ENCODE measurements at regions not wholly inside any gene's neighbourhood (a gene's known extent, or its start where the extent isn't known, plus 50 kb on each side); places are given as distances from the start of the nearest gene placed in this dataset.

DNA sequence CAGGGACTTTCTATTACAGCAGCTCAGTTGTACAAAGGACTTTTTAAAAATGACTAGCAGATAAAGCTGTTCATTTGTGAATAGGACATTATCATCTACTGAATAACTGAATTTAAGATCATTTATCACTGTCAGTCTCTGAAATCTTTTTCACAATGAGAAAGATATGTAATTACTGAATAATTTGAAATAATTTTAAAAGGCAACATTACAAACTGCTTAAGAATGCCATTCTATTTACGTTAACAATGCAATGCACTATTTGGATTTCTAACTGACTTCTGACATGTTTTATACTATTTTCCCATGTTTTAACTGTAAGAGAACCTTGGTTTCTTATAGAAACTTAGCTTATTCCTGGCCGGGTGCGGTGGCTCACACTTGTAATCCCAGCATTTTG is 2033.0 kb upstream of the PCDH20 start:
- no peak for FAIRE-seq
- BruUV-seq (replicated peaks), result no TSS peak
- in situ Hi-C loops (cut with HindIII; ENCODE audit: extremely low pct_ligation_motif_present, low pct_unique_long_range_greater_than_20kb), result no loop called here

More for the DNA sequence above, 2033.0 kb upstream of the PCDH20 start:
- no peaks in the 10 kb centered on the region for H3K4me1 ChIP-seq (ENCODE audit: insufficient read depth, low read length)
- no peak overlapping the region for H3K9ac ChIP-seq (ENCODE audit: insufficient read depth, low read depth, low read length)
- H2AFZ ChIP-seq (ENCODE audit: low read length), result no peak overlapping the region
- POLR2A ChIA-PET, result no interaction called here
- intact Hi-C loops (cut with micrococcal nuclease; ENCODE audit: unreplicated experiment), result no loop called here
- WGBS (ENCODE audit: low lambda C conversion rate), result 20% methylated on average over 3 of the region's 3 CpGs
- no peak overlapping the region for H3K4me3 ChIP-seq (replicated peaks in 1 of 3; ENCODE audit: insufficient read depth in 1 of 3, low read depth in 2 of 3, low read length in 3 of 3)
- ATAC-seq (no peak), DNase-seq (ENCODE audit: low spot score) (no peak)
- TF ChIP-seq, protein P1, sequence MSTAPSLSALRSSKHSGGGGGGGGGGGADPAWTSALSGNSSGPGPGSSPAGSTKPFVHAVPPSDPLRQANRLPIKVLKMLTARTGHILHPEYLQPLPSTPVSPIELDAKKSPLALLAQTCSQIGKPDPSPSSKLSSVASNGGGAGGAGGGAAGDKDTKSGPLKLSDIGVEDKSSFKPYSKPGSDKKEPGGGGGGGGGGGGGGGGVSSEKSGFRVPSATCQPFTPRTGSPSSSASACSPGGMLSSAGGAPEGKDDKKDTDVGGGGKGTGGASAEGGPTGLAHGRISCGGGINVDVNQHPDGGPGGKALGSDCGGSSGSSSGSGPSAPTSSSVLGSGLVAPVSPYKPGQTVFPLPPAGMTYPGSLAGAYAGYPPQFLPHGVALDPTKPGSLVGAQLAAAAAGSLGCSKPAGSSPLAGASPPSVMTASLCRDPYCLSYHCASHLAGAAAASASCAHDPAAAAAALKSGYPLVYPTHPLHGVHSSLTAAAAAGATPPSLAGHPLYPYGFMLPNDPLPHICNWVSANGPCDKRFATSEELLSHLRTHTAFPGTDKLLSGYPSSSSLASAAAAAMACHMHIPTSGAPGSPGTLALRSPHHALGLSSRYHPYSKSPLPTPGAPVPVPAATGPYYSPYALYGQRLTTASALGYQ (CRISPR knock-in tag; IDR thresholded peaks at IDR 0.05), result no peak
- TF ChIP-seq GPN1 (CRISPR knock-in tag; IDR thresholded peaks at IDR 0.05; ENCODE audit: borderline replicate concordance) (no peak), CCDC6 (CRISPR knock-in tag; IDR thresholded peaks at IDR 0.05) (no peak), ZNF724P (CRISPR knock-in tag; IDR thresholded peaks at IDR 0.05; ENCODE audit: borderline replicate concordance) (no peak), DNMT1 (CRISPR knock-in tag; IDR thresholded peaks at IDR 0.05) (no peak), RCOR2 (CRISPR knock-in tag; IDR thresholded peaks at IDR 0.05) (no peak), KDM1A (CRISPR knock-in tag; IDR thresholded peaks at IDR 0.05) (no peak), MAFG (CRISPR knock-in tag; IDR thresholded peaks at IDR 0.05) (no peak)
- TF ChIP-seq, protein P2, sequence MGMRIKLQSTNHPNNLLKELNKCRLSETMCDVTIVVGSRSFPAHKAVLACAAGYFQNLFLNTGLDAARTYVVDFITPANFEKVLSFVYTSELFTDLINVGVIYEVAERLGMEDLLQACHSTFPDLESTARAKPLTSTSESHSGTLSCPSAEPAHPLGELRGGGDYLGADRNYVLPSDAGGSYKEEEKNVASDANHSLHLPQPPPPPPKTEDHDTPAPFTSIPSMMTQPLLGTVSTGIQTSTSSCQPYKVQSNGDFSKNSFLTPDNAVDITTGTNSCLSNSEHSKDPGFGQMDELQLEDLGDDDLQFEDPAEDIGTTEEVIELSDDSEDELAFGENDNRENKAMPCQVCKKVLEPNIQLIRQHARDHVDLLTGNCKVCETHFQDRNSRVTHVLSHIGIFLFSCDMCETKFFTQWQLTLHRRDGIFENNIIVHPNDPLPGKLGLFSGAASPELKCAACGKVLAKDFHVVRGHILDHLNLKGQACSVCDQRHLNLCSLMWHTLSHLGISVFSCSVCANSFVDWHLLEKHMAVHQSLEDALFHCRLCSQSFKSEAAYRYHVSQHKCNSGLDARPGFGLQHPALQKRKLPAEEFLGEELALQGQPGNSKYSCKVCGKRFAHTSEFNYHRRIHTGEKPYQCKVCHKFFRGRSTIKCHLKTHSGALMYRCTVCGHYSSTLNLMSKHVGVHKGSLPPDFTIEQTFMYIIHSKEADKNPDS (CRISPR knock-in tag; IDR thresholded peaks at IDR 0.05), result no peak
- H3K79me2 ChIP-seq (ENCODE audit: insufficient read depth, low read length), result no peaks in the 10 kb centered on the region
- no peaks in the 10 kb centered on the region for H3K27me3 ChIP-seq (ENCODE audit: control insufficient read depth in 1 of 2, insufficient read depth in 2 of 2, low read length in 2 of 2)
- H3K27ac ChIP-seq (ENCODE audit: extremely low read length, insufficient read depth, low read length), result no peak overlapping the region
- no peaks in the 10 kb centered on the region for H3K36me3 ChIP-seq (replicated peaks in 1 of 2; ENCODE audit: control insufficient read depth in 1 of 2, insufficient read depth in 2 of 2, low read length in 2 of 2)
- no peaks in the 10 kb centered on the region for H4K20me1 ChIP-seq (ENCODE audit: insufficient read depth, low read length)
- H3K9me3 ChIP-seq (ENCODE audit: low read length), result no peaks in the 10 kb centered on the region
- no peak overlapping the region for H3K4me2 ChIP-seq (ENCODE audit: low read depth, low read length)
- CTCF ChIA-PET (ENCODE audit: low intra/inter-chr PET ratio, low total read pairs), result no interaction called here
